ENCODE measurements at regions not wholly inside any gene's neighbourhood (a gene's known extent, or its start where the extent isn't known, plus 50 kb on each side); places are given as distances from the start of the nearest gene placed in this dataset.

DNA sequence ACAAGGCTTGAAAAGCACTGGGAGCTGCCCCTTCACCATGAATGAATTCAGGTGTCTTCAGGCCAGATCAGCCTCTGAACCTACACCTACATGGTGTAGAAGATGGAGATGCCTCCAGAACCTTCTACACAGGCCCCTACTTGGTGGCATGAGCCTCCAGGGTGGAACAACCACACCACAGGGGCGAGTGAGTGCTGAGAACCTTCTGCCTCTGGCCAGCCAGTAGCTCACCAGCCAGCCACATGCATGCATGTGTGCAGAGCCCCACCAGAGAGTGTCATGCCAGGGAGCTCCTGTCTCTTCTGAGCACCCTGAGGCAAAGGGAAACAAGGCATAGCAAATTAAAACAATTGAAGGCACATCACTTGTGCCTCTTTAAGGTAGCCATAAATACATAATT is 161.8 kb upstream of the TOPAZ1 start:
- TF ChIP-seq, protein P1, sequence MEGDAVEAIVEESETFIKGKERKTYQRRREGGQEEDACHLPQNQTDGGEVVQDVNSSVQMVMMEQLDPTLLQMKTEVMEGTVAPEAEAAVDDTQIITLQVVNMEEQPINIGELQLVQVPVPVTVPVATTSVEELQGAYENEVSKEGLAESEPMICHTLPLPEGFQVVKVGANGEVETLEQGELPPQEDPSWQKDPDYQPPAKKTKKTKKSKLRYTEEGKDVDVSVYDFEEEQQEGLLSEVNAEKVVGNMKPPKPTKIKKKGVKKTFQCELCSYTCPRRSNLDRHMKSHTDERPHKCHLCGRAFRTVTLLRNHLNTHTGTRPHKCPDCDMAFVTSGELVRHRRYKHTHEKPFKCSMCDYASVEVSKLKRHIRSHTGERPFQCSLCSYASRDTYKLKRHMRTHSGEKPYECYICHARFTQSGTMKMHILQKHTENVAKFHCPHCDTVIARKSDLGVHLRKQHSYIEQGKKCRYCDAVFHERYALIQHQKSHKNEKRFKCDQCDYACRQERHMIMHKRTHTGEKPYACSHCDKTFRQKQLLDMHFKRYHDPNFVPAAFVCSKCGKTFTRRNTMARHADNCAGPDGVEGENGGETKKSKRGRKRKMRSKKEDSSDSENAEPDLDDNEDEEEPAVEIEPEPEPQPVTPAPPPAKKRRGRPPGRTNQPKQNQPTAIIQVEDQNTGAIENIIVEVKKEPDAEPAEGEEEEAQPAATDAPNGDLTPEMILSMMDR (IDR thresholded peaks at IDR 0.05 in 2 of 3, conservative IDR thresholded peaks at IDR 0.05 in 1 of 3; ENCODE audit: control insufficient read depth in 2 of 3, extremely low read depth in 1 of 3, insufficient read depth in 1 of 3, low read depth in 3 of 3, low read length in 3 of 3) = no peak
- TF ChIP-seq JUND (IDR thresholded peaks at IDR 0.05; ENCODE audit: low read depth, low read length) (no peak), MXI1 (IDR thresholded peaks at IDR 0.05; ENCODE audit: low read depth, low read length) (no peak), POLR2AphosphoS5 (IDR thresholded peaks at IDR 0.05; ENCODE audit: low read length) (no peak), CREB1 (IDR thresholded peaks at IDR 0.05; ENCODE audit: low read depth) (no peak), EP300 (IDR thresholded peaks at IDR 0.05; ENCODE audit: borderline replicate concordance in 1 of 2, control insufficient read depth in 1 of 2, low read depth in 2 of 2, low read length in 2 of 2) (no peak), ZZZ3 (IDR thresholded peaks at IDR 0.05; ENCODE audit: control insufficient read depth, insufficient read length, low read depth) (no peak), BHLHE40 (IDR thresholded peaks at IDR 0.05; ENCODE audit: borderline replicate concordance in 1 of 2, low read depth in 2 of 2, low read length in 1 of 2) (no peak), KDM1A (IDR thresholded peaks at IDR 0.05; ENCODE audit: borderline replicate concordance) (no peak), TARDBP (IDR thresholded peaks at IDR 0.05; ENCODE audit: borderline replicate concordance) (no peak), ETV6 (conservative IDR thresholded peaks at IDR 0.05 in 1 of 2, IDR thresholded peaks at IDR 0.05 in 1 of 2; ENCODE audit: borderline replicate concordance in 1 of 2, low read depth in 1 of 2) (no peak)
